T-helper 2 cell treated with Interferon-gamma antibody and Interleukin-4, amounts not matched to agents 5 μg/mL and 100 μg/mL, for 36 hours (primary cell): ENCODE measurements at regions not wholly inside any gene's neighbourhood (a gene's known extent, or its start where the extent isn't known, plus 50 kb on each side); places are given as distances from the start of the nearest gene placed in this dataset.

ENCODE experiments used
- DNase-seq: peaks from one replicate; pipeline ENCODE4 v3.0.0; 2021; ENCODE audit warnings: low spot score
- H3K27ac Mint-ChIP-seq: one replicate; pipeline ENCODE4 v1.8.0; 2021; ENCODE audit warnings: mild to moderate bottlenecking, mixed read lengths
- H3K27me3 Mint-ChIP-seq: one replicate; pipeline ENCODE4 v1.8.0; 2021; ENCODE audit warnings: low read depth, mixed read lengths
- H3K36me3 Mint-ChIP-seq: one replicate; pipeline ENCODE4 v1.8.0; 2021; ENCODE audit warnings: low read depth, mixed read lengths
- H3K4me1 Mint-ChIP-seq: one replicate; pipeline ENCODE4 v1.8.0; 2021; ENCODE audit warnings: low read depth, mixed read lengths
- H3K4me3 Mint-ChIP-seq: one replicate; pipeline ENCODE4 v1.8.0; 2022; ENCODE audit warnings: mild to moderate bottlenecking, moderate library complexity, mixed read lengths
- H3K9me3 Mint-ChIP-seq: one replicate; pipeline ENCODE4 v1.8.0; 2021; ENCODE audit warnings: mixed read lengths

- Mint-ChIP-seq H3K36me3 (no peaks in the 10 kb centered on the region), H3K4me3 (no peak overlapping the region), H3K9me3 (peaks cover 5% of the 10 kb centered on the region), H3K4me1 (no peaks in the 10 kb centered on the region), H3K27ac (no peak overlapping the region), H3K27me3 (no peaks in the 10 kb centered on the region)
- DNase-seq = no peak
Measured at GRCh38 chr18:44309185-44309584, 371.5 kb upstream of the SETBP1 start.

DNA sequence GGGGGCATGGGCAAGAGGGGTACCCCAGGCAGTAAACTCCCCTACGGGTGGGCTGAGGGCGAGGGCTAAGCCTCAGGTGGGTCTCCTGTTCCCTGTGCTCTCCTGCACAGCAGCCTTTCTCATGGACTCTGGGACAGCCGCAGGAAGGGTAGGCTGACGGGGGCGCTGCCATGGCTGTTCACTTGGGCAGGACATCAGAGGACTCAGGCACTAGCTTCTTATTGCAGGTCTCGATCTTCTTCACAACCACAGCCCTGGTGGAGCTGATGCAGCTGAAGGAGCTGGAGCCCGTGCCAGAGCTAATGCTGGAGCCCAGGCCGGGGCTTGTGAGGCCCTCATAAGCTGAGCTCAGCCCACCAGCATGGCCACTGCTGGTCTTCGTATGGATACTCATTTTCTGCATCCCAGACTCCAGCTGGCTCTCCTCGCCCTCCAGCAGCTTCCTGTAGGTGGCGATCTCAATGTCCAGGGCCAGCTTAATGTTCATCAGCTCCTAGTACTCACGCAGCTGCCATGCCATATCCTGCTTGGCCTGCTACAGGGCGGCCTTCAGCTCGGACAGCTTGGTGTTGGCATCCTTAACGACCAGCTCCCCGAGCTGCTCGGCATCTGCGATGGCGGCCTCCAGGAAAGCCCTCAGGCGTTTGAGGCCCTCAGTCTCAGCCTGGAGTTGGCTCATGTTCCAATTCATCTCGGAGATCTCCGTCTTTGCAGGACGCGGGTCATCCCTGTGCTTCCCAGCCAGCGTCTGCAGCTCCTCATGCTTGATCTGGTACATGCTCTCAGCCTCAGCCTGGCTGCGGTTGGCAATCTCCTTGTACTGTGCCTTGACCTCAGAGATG is 359.8 kb upstream of the SETBP1 start:
- Mint-ChIP-seq H3K27me3 (no peaks in the 10 kb centered on the region), H3K4me1 (no peaks in the 10 kb centered on the region), H3K36me3 (no peaks in the 10 kb centered on the region), H3K4me3 (no peak overlapping the region), H3K27ac (no peak overlapping the region), H3K9me3 (no peaks in the 10 kb centered on the region)
- no peak for DNase-seq

- H3K27me3 Mint-ChIP-seq = no peaks in the 10 kb centered on the region
- H3K4me3 Mint-ChIP-seq = no peak overlapping the region
- H3K36me3 Mint-ChIP-seq = no peaks in the 10 kb centered on the region
- no peak overlapping the region for H3K27ac Mint-ChIP-seq
- H3K9me3 Mint-ChIP-seq = no peaks in the 10 kb centered on the region
- no peak for DNase-seq
- no peaks in the 10 kb centered on the region for H3K4me1 Mint-ChIP-seq
Measured at GRCh38 chr18:44321868-44322590, 358.7 kb upstream of the SETBP1 start.

- H3K4me3 Mint-ChIP-seq = no peak overlapping the region
- no peaks in the 10 kb centered on the region for H3K9me3 Mint-ChIP-seq
- no peaks in the 10 kb centered on the region for H3K4me1 Mint-ChIP-seq
- H3K27me3 Mint-ChIP-seq = no peaks in the 10 kb centered on the region
- DNase-seq = no peak
- H3K36me3 Mint-ChIP-seq = no peaks in the 10 kb centered on the region
- no peak overlapping the region for H3K27ac Mint-ChIP-seq
Measured at GRCh38 chr18:44323125-44323524, 357.6 kb upstream of the SETBP1 start.

DNA sequence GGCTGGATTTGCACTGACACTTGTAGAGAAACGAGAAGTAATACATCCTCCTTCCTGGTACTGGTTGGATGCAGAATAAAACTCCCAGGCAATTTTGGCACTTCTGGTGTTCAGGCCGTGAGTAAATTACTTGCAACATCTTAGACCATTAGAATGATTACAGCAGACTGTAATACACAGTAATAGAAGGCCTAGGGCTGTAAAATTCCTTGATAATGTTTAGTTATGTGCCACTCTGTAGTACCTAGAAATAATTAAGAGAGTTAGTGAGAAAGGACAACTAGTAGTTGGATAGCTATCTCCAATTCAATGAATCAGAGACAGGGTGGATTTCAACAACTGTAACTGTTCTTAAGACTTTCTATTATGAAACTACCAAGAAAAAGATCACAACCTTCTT is 356.3 kb upstream of the SETBP1 start:
- H3K9me3 Mint-ChIP-seq = no peaks in the 10 kb centered on the region
- no peaks in the 10 kb centered on the region for H3K27me3 Mint-ChIP-seq
- H3K27ac Mint-ChIP-seq = no peak overlapping the region
- no peaks in the 10 kb centered on the region for H3K36me3 Mint-ChIP-seq
- no peak overlapping the region for H3K4me3 Mint-ChIP-seq
- DNase-seq = no peak
- H3K4me1 Mint-ChIP-seq = no peaks in the 10 kb centered on the region

GRCh38 chr18:44325903-44326635 is 354.6 kb upstream of the SETBP1 start:
- Mint-ChIP-seq H3K4me1 (no peaks in the 10 kb centered on the region), H3K27ac (no peak overlapping the region), H3K9me3 (peaks cover 4% of the 10 kb centered on the region), H3K4me3 (no peak overlapping the region), H3K36me3 (no peaks in the 10 kb centered on the region), H3K27me3 (no peaks in the 10 kb centered on the region)
- no peak for DNase-seq

- Mint-ChIP-seq H3K36me3 (no peaks in the 10 kb centered on the region), H3K4me3 (no peak overlapping the region), H3K27ac (no peak overlapping the region), H3K27me3 (no peaks in the 10 kb centered on the region), H3K4me1 (no peaks in the 10 kb centered on the region), H3K9me3 (peaks cover 15% of the 10 kb centered on the region)
- no peak for DNase-seq
Measured at GRCh38 chr18:44331656-44332570, 348.8 kb upstream of the SETBP1 start.

- H3K9me3 Mint-ChIP-seq = peaks cover 19% of the 10 kb centered on the region
- H3K36me3 Mint-ChIP-seq = no peaks in the 10 kb centered on the region
- no peaks in the 10 kb centered on the region for H3K4me1 Mint-ChIP-seq
- H3K4me3 Mint-ChIP-seq = no peak overlapping the region
- no peaks in the 10 kb centered on the region for H3K27me3 Mint-ChIP-seq
- no peak for DNase-seq
- no peak overlapping the region for H3K27ac Mint-ChIP-seq
Measured at GRCh38 chr18:44341759-44342158, 338.9 kb upstream of the SETBP1 start.

- H3K36me3 Mint-ChIP-seq = no peaks in the 10 kb centered on the region
- no peak overlapping the region for H3K27ac Mint-ChIP-seq
- no peaks in the 10 kb centered on the region for H3K27me3 Mint-ChIP-seq
Measured at GRCh38 chr18:44342162-44342561, 338.5 kb upstream of the SETBP1 start.

GRCh38 chr18:44342946-44343345 is 337.7 kb upstream of the SETBP1 start:
- Mint-ChIP-seq H3K4me1 (no peaks in the 10 kb centered on the region), H3K36me3 (no peaks in the 10 kb centered on the region), H3K27me3 (no peaks in the 10 kb centered on the region), H3K9me3 (peaks cover 18% of the 10 kb centered on the region), H3K4me3 (no peak overlapping the region), H3K27ac (no peak overlapping the region)
- no peak for DNase-seq

More at GRCh38 chr18:44342162-44342561, 338.5 kb upstream of the SETBP1 start:
- DNase-seq = no peak
- Mint-ChIP-seq H3K4me1 (no peaks in the 10 kb centered on the region), H3K4me3 (no peak overlapping the region), H3K9me3 (peaks cover 19% of the 10 kb centered on the region)

DNA sequence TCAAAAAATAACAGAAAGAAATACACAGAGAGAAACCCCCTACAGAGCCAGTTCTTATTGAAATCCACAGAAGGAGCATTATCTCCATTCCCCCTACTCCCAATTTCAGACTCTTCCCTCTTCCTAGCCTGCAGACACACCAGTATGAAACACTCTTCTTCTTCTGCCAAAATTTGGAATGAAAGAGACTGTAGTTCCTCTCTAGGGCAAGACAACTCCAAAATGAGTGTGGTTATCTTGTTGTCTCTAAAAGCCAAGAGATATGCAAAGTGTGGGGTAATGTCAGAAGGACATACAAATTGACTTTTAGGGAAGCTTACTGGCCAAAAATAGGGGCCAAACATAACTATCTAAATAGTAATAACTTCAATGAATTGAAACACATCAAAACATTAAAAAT is 337.1 kb upstream of the SETBP1 start:
- DNase-seq = no peak
- no peak overlapping the region for H3K4me3 Mint-ChIP-seq
- no peak overlapping the region for H3K27ac Mint-ChIP-seq
- H3K9me3 Mint-ChIP-seq = peaks cover 12% of the 10 kb centered on the region
- no peaks in the 10 kb centered on the region for H3K27me3 Mint-ChIP-seq
- H3K36me3 Mint-ChIP-seq = no peaks in the 10 kb centered on the region
- H3K4me1 Mint-ChIP-seq = no peaks in the 10 kb centered on the region

- H3K4me3 Mint-ChIP-seq = no peak overlapping the region
Measured at GRCh38 chr18:44356566-44357157, 324.0 kb upstream of the SETBP1 start.

GRCh38 chr18:44358402-44358801 is 322.3 kb upstream of the SETBP1 start:
- Mint-ChIP-seq H3K27me3 (no peaks in the 10 kb centered on the region), H3K36me3 (no peaks in the 10 kb centered on the region), H3K9me3 (no peaks in the 10 kb centered on the region), H3K4me1 (no peaks in the 10 kb centered on the region), H3K4me3 (no peak overlapping the region), H3K27ac (no peak overlapping the region)
- no peak for DNase-seq

More at GRCh38 chr18:44356566-44357157, 324.0 kb upstream of the SETBP1 start:
- DNase-seq = no peak
- peaks cover 4% of the 10 kb centered on the region for H3K9me3 Mint-ChIP-seq
- H3K27me3 Mint-ChIP-seq = no peaks in the 10 kb centered on the region
- H3K36me3 Mint-ChIP-seq = no peaks in the 10 kb centered on the region
- H3K4me1 Mint-ChIP-seq = no peaks in the 10 kb centered on the region
- no peak overlapping the region for H3K27ac Mint-ChIP-seq
